ENCODE measurements at regions not wholly inside any gene's neighbourhood (a gene's known extent, or its start where the extent isn't known, plus 50 kb on each side); places are given as distances from the start of the nearest gene placed in this dataset.

DNA sequence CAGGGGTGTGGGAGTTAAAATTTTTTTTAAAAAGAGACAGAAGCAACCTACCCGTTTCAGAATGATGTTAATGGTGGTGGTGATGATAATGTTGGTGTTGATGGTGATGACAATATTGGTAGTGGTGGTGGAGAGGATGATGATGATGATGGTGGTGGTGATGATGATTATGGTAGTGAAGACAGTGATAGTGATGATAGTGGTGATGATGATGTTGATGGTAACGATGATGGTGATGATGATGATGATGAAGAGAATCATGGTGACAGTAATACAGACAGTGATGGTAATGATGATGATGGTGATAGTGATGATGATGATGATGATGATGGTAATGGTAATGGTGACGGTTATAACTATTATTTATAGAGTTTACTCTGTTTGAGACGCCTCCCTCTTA is 117.6 kb downstream of the ICE1 start:
- no peak overlapping the region for H3K4me3 Mint-ChIP-seq
- peaks cover 18% of the 10 kb centered on the region for H3K4me1 Mint-ChIP-seq

More for the DNA sequence above, 117.6 kb downstream of the ICE1 start:
- WGBS, 2 experiments (ENCODE audit: insufficient coverage in 1 of 2, insufficient read length in 1 of 2): 50 to 73% methylated on average over 2 to 4 of the region's 4 CpGs
- no peaks in the 10 kb centered on the region for H3K9me3 Mint-ChIP-seq
- no peaks in the 10 kb centered on the region for H3K27me3 ChIP-seq (ENCODE audit: control insufficient read depth, insufficient read depth, low read length, poor library complexity, severe bottlenecking)
- no peaks in the 10 kb centered on the region for H3K36me3 ChIP-seq (ENCODE audit: control insufficient read depth, insufficient read depth, low read length)
- no peak overlapping the region for H3K27ac Mint-ChIP-seq
- H3K9ac ChIP-seq (ENCODE audit: extremely low read depth, low read length, poor library complexity, severe bottlenecking): no peak overlapping the region
- H3K4me3 ChIP-seq (ENCODE audit: low read length): no peak overlapping the region
- H3K9me3 ChIP-seq (ENCODE audit: control insufficient read depth, low read length): no peaks in the 10 kb centered on the region
- no peaks in the 10 kb centered on the region for H3K36me3 Mint-ChIP-seq (ENCODE audit: low read depth)
- TF ChIP-seq CTCF (conservative IDR thresholded peaks at IDR 0.05): no peak
- peaks cover 2% of the 10 kb centered on the region for H3K27me3 Mint-ChIP-seq (ENCODE audit: insufficient read depth)
- H3K4me1 ChIP-seq (ENCODE audit: control insufficient read depth, insufficient read depth, low read length): no peaks in the 10 kb centered on the region
- no peak overlapping the region for H3K27ac ChIP-seq (ENCODE audit: low read depth, low read length)
- DNase-seq: no peak
